ENCODE measurements at regions not wholly inside any gene's neighbourhood (a gene's known extent, or its start where the extent isn't known, plus 50 kb on each side); places are given as distances from the start of the nearest gene placed in this dataset.
"Not testable (repeated sequence)": the region's sequence is repeated elsewhere in the genome, so short reads cannot be mapped to it uniquely, and the experiment has no call there.

- DNase-seq (ENCODE audit: low spot score): no peak
These were observed 491.6 kb upstream of the CDH4 start for GRCh38 chr20:60760256-60761000.

DNA sequence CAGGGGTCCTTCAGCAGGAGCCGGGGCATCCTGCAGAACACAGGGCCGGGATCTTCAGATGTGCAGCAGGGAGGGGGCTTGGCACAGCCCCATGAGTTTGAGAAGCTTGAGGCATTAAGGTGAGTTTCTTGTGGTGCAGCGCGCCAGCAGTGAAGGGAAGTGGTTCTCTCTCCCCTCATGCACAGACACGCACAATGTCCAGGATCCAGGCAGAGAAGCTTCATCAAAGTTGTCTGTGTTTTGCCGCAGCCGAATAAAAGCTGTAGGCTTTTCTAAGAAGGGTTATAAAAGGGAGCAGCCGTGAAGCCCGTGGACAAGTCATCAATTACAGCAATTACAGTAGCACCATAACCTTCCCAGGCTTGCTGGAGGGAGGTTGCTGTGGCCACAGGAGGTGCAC is 491.0 kb upstream of the CDH4 start:
- no peak for DNase-seq (ENCODE audit: low spot score)

DNA sequence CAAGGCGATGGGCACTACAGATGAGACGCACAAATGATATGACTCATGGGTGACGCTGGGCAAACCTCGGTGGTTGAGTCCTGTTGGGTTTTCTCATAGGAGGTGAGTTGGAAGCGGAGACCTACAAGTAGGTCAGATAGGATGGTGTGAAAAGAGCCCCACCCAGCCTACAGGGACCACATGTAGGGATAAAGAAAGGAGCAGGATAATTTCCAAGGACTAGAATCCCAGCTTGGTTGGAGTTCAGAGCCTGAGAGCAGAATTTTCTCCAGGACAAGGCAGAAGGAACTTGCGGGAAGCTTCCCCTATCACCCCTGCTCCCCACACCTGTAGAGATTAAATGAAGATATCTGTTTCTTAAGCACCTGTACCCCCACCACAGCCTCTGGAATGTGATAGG is 489.7 kb upstream of the CDH4 start:
- DNase-seq (ENCODE audit: low spot score): no peak

GRCh38 chr20:60764328-60764727 is 487.7 kb upstream of the CDH4 start:
- DNase-seq (ENCODE audit: low spot score): no peak

DNA sequence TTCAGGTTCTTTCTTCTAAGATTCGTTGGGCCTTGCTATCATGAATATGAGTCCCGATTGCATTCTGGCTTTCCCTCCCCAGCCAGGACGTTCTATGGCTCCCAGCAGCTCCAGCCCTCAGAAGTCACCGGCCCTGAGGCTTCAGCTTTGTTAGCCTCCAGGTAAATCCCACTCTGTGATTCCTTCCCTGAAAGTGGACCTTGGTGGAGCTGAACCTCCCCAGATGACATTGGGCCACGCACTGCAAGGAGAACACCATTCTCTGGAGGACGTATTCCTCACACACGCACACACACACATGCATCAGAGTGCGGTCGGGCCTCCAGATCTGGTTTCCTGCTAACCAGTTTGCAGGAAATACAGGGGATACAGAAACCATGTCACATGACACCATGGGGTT is 487.3 kb upstream of the CDH4 start:
- no peak for DNase-seq (ENCODE audit: low spot score)

GRCh38 chr20:60765821-60766403 is 486.1 kb upstream of the CDH4 start:
- DNase-seq (ENCODE audit: low spot score): no peak

DNA sequence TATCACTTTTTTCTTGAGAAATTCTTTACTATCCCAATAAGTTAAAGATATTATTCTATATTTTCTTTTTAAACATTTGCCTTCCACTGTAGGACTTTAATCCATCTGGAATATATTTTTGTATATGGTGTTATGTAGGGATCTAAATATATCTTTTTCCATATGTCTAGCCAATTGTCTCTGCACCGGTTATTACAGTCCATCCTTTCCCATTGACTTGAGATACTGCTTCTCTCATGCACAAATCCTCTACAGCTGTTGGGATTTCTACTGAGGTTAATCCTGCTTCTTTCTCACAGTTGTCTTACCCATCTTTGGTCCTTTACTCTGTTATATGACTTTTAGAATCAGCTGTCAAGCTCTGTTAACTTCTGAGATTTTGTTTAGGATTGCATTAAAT is 483.8 kb upstream of the CDH4 start:
- no peak for DNase-seq (ENCODE audit: low spot score)

GRCh38 chr20:60780388-60781025 is 471.6 kb upstream of the CDH4 start:
- no peak for DNase-seq (ENCODE audit: low spot score)

GRCh38 chr20:60782959-60783625 is 469.0 kb upstream of the CDH4 start:
- DNase-seq (ENCODE audit: low spot score): no peak

DNA sequence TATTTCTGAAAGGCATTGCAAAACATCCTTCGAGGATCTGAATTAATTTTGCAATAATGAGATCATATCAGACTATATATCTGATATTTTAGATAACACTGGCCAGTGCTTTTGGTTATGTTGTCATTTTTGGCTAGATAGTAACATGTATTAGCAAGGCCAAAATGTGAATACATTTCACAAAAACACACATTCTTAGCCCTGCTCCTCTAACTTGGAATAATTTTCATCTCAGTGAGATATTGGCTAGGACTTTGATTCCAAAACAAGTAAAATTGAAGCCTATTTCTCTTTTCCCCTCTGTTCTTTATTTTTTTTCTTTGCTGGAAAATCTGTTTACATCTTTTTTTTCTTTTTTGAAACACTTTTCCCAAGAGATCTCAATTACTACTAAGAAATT is 466.8 kb upstream of the CDH4 start:
- no peak for DNase-seq (ENCODE audit: low spot score)

- DNase-seq (ENCODE audit: low spot score): no peak
These were observed 466.3 kb upstream of the CDH4 start for GRCh38 chr20:60785785-60786184.

- DNase-seq (ENCODE audit: low spot score): no peak
These were observed 465.3 kb upstream of the CDH4 start for GRCh38 chr20:60786686-60787217.

DNA sequence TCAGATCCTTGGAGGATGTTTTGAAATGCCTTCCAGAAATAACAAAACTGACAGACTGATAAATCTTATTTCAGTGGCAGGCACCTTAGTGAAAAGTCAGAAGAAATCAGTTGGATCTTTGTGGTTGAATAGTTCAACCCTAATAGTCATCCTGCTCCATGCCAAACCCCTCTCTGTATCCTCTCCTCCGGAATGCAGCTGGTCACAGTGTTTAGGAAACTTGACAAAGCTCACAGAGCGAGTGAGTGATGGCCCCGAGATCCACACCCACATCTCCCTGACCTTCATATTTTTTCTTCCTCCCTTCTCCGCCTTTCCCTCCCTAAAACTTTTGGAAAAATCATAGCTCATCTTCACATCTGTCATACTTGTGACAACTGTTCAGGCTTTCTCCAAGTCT is 464.8 kb upstream of the CDH4 start:
- peak; percentile 64 for DNase-seq (ENCODE audit: low spot score)

GRCh38 chr20:60788070-60788469 is 464.0 kb upstream of the CDH4 start:
- no peak for DNase-seq (ENCODE audit: low spot score)

DNA sequence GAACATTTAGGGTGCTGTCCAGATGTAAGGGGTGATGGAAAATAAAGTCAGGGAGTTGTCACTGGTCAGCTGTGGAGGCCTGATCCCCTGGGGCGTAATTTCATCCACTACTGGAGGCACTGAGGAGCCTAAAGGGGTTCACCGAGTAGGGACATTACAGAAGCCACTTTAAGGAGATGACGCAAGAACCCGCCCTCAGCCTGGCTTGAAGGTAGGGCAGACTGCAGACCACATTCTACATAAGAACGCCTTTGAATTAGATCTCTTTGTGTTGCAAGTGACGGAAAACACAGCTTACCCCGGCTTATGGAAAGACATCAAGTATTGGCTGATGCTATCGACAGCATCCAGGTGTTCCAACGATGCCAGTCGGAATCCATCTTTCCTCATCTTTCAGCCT is 462.7 kb upstream of the CDH4 start:
- DNase-seq (ENCODE audit: low spot score): no peak

DNA sequence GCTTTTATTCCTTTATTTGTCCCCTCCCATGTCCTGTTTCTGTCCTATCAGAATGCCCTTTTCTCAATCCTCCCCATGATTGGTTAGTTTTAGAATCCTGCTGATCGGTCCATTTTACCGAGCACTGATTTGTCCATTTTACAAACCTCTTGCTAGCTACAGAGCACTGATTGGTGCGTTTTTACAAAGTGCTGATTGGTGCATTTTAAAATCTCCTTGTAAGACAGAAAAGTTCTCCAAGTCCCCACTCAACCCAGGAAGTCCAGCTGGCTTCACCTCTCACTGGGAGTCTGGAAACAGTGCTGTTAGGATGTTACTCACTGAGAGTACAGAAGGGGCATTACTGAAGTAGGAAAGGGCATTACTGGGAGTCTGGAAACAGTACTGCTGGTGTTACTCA is 461.7 kb upstream of the CDH4 start:
- DNase-seq (ENCODE audit: low spot score): not testable (repeated sequence)

DNA sequence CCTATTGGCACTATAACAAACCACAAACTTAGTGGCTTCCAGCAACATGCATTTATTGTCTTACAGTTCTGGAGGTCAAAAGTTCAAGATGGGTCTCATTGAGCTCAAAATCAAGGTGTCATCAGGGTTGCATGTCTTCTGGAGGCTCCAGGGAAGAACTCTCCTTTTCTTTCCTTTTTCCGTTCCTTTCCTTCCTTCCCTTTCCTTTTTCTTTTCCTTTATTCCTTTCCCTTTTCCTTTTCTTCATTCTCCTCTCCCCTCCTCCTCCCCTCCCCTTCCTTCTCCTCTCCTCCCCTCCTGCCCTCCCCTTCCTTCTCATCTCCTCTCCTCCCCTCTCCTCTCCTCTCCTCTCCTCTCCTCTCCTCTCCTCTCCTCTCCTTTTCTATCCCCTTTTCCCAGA is 460.2 kb upstream of the CDH4 start:
- no peak for DNase-seq (ENCODE audit: low spot score)

- no peak for DNase-seq (ENCODE audit: low spot score)
These were observed 459.1 kb upstream of the CDH4 start for GRCh38 chr20:60792941-60793340.

DNA sequence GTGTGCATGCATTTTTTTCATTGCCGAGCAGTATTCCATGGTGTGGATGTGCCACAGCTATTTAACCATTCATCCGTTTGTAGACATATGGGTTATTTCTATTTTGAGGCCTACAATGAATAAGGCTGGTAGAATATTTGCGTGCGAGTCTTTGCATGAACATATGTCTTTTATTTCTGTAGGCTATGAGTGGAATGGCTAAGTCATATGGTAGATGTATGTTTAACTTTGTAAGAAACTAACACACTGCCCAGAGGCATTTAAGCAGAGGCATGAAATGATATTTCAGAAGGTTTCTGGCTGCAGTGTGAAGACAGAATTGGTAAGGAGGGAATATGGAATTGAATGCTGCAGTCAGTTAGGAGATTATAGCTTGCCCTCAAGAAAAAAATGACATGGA is 457.4 kb upstream of the CDH4 start:
- DNase-seq (ENCODE audit: low spot score): no peak

- no peak for DNase-seq (ENCODE audit: low spot score)
These were observed 456.4 kb upstream of the CDH4 start for GRCh38 chr20:60795651-60796050.

GRCh38 chr20:60800185-60800584 is 451.9 kb upstream of the CDH4 start:
- DNase-seq (ENCODE audit: low spot score): no peak

- no peak for DNase-seq (ENCODE audit: low spot score)
These were observed 449.4 kb upstream of the CDH4 start for GRCh38 chr20:60802676-60803075.

All from GM03348 (cell line).